HG03457 (cell line): ENCODE measurements at regions not wholly inside any gene's neighbourhood (a gene's known extent, or its start where the extent isn't known, plus 50 kb on each side); places are given as distances from the start of the nearest gene placed in this dataset.
A peak's percentile ranks its signal among the peaks of the same experiment; 100 is the strongest.

ENCODE experiments used
- ATAC-seq: cut with Tn5 transposase; IDR thresholded peaks from one replicate; pipeline ENCODE4 v1.9.1; 2021; ENCODE audit warnings: moderate number of reproducible peaks; ENCODE audit not compliant: unreplicated experiment

GRCh38 chr18:56139792-56140254 lies 498.6 kb downstream of the TXNL1 start:
- ATAC-seq: no peak

GRCh38 chr18:56139372-56139771 lies 499.0 kb downstream of the TXNL1 start:
- no peak for ATAC-seq

GRCh38 chr18:56136105-56136504 lies 502.3 kb downstream of the TXNL1 start:
- ATAC-seq: no peak

- ATAC-seq: no peak
These were observed 507.9 kb downstream of the TXNL1 start for GRCh38 chr18:56130481-56130880.

- ATAC-seq: no peak
These were observed 510.1 kb downstream of the TXNL1 start for GRCh38 chr18:56128153-56128791.

- ATAC-seq: no peak
These were observed 510.9 kb downstream of the TXNL1 start for GRCh38 chr18:56127322-56128099.

- no peak for ATAC-seq
These were observed 514.2 kb downstream of the TXNL1 start for GRCh38 chr18:56124186-56124585.

GRCh38 chr18:56121669-56122068 lies 516.7 kb downstream of the TXNL1 start:
- no peak for ATAC-seq

- ATAC-seq: no peak
These were observed 517.6 kb downstream of the TXNL1 start for GRCh38 chr18:56120782-56121181.

- ATAC-seq: no peak
These were observed 518.7 kb downstream of the TXNL1 start for GRCh38 chr18:56119681-56120080.

GRCh38 chr18:56118422-56118821 lies 520.0 kb downstream of the TXNL1 start:
- no peak for ATAC-seq

- no peak for ATAC-seq
These were observed 523.0 kb downstream of the TXNL1 start for GRCh38 chr18:56115071-56116015.

GRCh38 chr18:56112984-56113383 lies 525.0 kb upstream of the TCF4 start:
- ATAC-seq: no peak

GRCh38 chr18:56112013-56112749 lies 524.2 kb upstream of the TCF4 start:
- ATAC-seq: peak; percentile 98

- ATAC-seq: no peak
These were observed 521.8 kb upstream of the TCF4 start for GRCh38 chr18:56109757-56110156.

- ATAC-seq: no peak
These were observed 520.7 kb upstream of the TCF4 start for GRCh38 chr18:56108478-56109367.

- no peak for ATAC-seq
These were observed 520.0 kb upstream of the TCF4 start for GRCh38 chr18:56107821-56108477.

- no peak for ATAC-seq
These were observed 512.2 kb upstream of the TCF4 start for GRCh38 chr18:56100090-56100722.

- no peak for ATAC-seq
These were observed 509.6 kb upstream of the TCF4 start for GRCh38 chr18:56097621-56098020.
